Retinal pigment epithelial cell (primary cell): ENCODE measurements at regions not wholly inside any gene's neighbourhood (a gene's known extent, or its start where the extent isn't known, plus 50 kb on each side); places are given as distances from the start of the nearest gene placed in this dataset.

Source experiments
- DNase-seq: peaks from one replicate; pipeline ENCODE4 v3.0.0-alpha.2; 2010; ENCODE audit warnings: low read depth
- H3K4me3 ChIP-seq: 2 replicates; pipeline ENCODE4 v1.5.1; 2011; ENCODE audit warnings: mild to moderate bottlenecking, low read length, control low read depth, moderate library complexity
- CTCF ChIP-seq: conservative IDR thresholded peaks from 2 replicates; pipeline ENCODE4 v1.5.1; 2011; ENCODE audit warnings: low read depth, low read length, control low read depth, inconsistent platforms

GRCh38 chr16:86025706-86026105, 126.7 kb downstream of the IRF8 start:
- no peak for TF ChIP-seq CTCF

GRCh38 chr16:86026171-86026910, 127.4 kb downstream of the IRF8 start:
- H3K4me3 ChIP-seq, result no peak overlapping the region
- no peak for TF ChIP-seq CTCF

More at GRCh38 chr16:86025706-86026105, 126.7 kb downstream of the IRF8 start:
- no peak for DNase-seq
- no peak overlapping the region for H3K4me3 ChIP-seq

GRCh38 chr16:86026916-86027315, 128.0 kb downstream of the IRF8 start:
- no peak for TF ChIP-seq CTCF
- no peak overlapping the region for H3K4me3 ChIP-seq
- DNase-seq, result no peak

More at GRCh38 chr16:86026171-86026910, 127.4 kb downstream of the IRF8 start:
- DNase-seq, result no peak

GRCh38 chr16:86027373-86028126, 128.6 kb downstream of the IRF8 start:
- TF ChIP-seq CTCF, result no peak
- DNase-seq, result no peak
- no peak overlapping the region for H3K4me3 ChIP-seq

GRCh38 chr16:86029131-86029741, 130.3 kb downstream of the IRF8 start:
- DNase-seq, result no peak
- H3K4me3 ChIP-seq, result no peak overlapping the region
- no peak for TF ChIP-seq CTCF

- TF ChIP-seq CTCF, result no peak
- H3K4me3 ChIP-seq, result no peak overlapping the region
- no peak for DNase-seq
Observed at GRCh38 chr16:86030116-86030515, 131.2 kb downstream of the IRF8 start.
